HG02759 (cell line): ENCODE measurements at regions not wholly inside any gene's neighbourhood (a gene's known extent, or its start where the extent isn't known, plus 50 kb on each side); places are given as distances from the start of the nearest gene placed in this dataset.
"Not testable (repeated sequence)": the region's sequence is repeated elsewhere in the genome, so short reads cannot be mapped to it uniquely, and the experiment has no call there.

Experiments
- ATAC-seq: cut with Tn5 transposase; IDR thresholded peaks from one replicate; pipeline ENCODE4 v1.9.1; 2021; ENCODE audit warnings: mild to moderate bottlenecking, moderate library complexity; ENCODE audit not compliant: unreplicated experiment

GRCh38 chr2:56510610-56511009 lies 326.8 kb downstream of the CCDC85A start:
- ATAC-seq, result no peak

GRCh38 chr2:56515399-56515798 lies 331.6 kb downstream of the CCDC85A start:
- ATAC-seq, result no peak

GRCh38 chr2:56519806-56520205 lies 336.0 kb downstream of the CCDC85A start:
- no peak for ATAC-seq

- ATAC-seq, result no peak
These were observed 338.9 kb downstream of the CCDC85A start for GRCh38 chr2:56522605-56523089.

GRCh38 chr2:56523816-56524215 lies 340.0 kb downstream of the CCDC85A start:
- ATAC-seq, result no peak

GRCh38 chr2:56531668-56532420 lies 348.1 kb downstream of the CCDC85A start:
- no peak for ATAC-seq

- ATAC-seq, result no peak
These were observed 350.5 kb downstream of the CCDC85A start for GRCh38 chr2:56534321-56534720.

GRCh38 chr2:56537756-56538155 lies 354.0 kb downstream of the CCDC85A start:
- ATAC-seq, result no peak

- no peak for ATAC-seq
These were observed 355.8 kb downstream of the CCDC85A start for GRCh38 chr2:56539618-56540017.

- no peak for ATAC-seq
These were observed 356.7 kb downstream of the CCDC85A start for GRCh38 chr2:56540467-56540866.

GRCh38 chr2:56540916-56541315 lies 357.1 kb downstream of the CCDC85A start:
- ATAC-seq, result no peak

GRCh38 chr2:56542213-56542612 lies 358.4 kb downstream of the CCDC85A start:
- ATAC-seq, result no peak

- ATAC-seq, result no peak
These were observed 381.4 kb downstream of the CCDC85A start for GRCh38 chr2:56565143-56565542.

- no peak for ATAC-seq
These were observed 387.3 kb downstream of the CCDC85A start for GRCh38 chr2:56571074-56571473.

GRCh38 chr2:56576001-56576400 lies 392.2 kb downstream of the CCDC85A start:
- no peak for ATAC-seq

GRCh38 chr2:56580242-56580641 lies 396.5 kb downstream of the CCDC85A start:
- ATAC-seq, result no peak

GRCh38 chr2:56582570-56582969 lies 398.8 kb downstream of the CCDC85A start:
- no peak for ATAC-seq

- ATAC-seq, result no peak
These were observed 400.1 kb downstream of the CCDC85A start for GRCh38 chr2:56583796-56584315.

- no peak for ATAC-seq
These were observed 403.7 kb downstream of the CCDC85A start for GRCh38 chr2:56587456-56587855.

- ATAC-seq, result no peak
These were observed 405.4 kb downstream of the CCDC85A start for GRCh38 chr2:56589194-56589593.

GRCh38 chr2:56589835-56590234 lies 406.0 kb downstream of the CCDC85A start:
- ATAC-seq, result no peak

- ATAC-seq, result no peak
These were observed 406.8 kb downstream of the CCDC85A start for GRCh38 chr2:56590611-56591010.

GRCh38 chr2:56606086-56606485 lies 422.3 kb downstream of the CCDC85A start:
- ATAC-seq, result not testable (repeated sequence)
